CD4-positive, alpha-beta T cell treated with Interleukin-17A for 1 hour (primary cell): ENCODE measurements at regions not wholly inside any gene's neighbourhood (a gene's known extent, or its start where the extent isn't known, plus 50 kb on each side); places are given as distances from the start of the nearest gene placed in this dataset.

Experiments used
- DNase-seq: peaks from one replicate; pipeline ENCODE4 v3.0.0-alpha.2; 2020

DNA sequence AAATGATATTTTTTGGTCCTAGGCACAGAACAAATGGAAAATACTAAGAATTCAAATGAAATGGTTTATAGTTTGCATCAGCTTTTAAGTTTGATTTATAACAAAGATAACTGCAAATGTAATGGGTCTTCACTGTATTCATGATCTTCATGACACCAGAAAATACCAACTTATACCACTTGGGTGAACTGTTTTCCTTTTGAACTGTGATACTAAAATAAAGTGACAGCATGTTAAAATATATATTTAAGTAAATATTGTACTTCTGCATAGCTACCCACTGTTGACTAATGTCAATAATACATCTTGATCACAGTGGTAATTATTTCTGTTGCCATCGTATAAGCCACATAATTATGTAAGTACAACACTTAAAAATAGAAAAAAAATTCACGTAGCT, 442.0 kb upstream of the ANKRD30A start:
- no peak for DNase-seq

DNA sequence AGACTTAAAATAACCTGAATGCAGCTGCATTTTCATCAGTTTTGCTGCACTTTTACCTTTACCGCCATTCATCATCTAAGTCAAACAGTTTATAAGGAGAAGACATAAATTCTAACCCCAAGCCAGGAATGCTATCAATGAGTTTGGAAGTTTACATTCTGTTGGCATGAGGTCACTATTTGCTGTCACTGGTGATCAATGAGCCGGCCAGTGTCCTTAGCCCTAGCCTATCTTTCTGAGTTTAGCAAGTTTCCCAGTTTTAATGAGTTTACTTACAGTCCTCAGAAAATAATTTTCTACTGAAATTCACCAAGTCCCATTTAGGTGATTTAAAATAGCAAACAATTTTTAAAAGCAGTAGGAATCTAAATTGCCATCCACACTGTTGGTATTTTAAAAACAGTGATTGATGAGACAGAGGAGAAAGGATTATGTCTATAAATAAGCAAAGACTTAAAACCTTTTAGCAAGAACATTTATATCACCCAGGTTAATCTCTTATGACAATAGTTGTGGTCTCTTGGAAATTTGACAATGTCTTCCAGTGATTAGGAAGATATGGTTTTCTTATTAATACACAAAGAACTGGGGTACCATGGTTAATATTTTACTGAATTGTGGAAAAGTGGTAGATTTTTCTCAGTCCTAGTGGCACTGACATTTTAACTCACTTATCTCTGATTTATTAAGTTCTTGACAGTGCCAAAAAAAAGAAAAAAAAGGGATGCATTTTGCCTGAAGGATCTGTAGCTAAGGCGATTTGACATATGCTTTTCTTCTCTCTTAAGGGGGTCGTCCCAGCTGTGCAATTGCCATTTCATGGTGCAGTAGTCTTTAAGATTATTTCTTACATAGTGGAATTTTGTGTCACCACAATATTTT, 443.4 kb upstream of the ANKRD30A start:
- no peak for DNase-seq

DNA sequence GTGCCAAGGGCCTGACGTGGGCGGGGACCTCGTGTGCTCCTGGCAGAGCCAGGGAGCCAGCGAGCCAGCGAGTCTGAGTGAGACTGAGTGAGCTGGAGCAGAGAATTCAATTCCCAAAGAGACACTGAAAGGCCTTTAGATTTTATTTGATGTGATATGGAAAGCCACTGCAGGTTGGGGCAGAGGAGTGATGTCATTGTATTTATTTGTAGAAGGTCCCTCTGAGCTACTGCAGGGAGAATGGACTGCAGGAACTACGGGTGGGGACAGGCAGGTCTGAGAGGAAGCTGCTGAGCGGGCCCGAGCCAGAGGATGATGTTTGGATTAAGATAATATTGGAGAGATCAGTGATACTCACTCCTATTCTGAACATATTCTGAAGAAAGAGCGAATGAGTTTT, 445.8 kb upstream of the ANKRD30A start:
- DNase-seq, result no peak

DNA sequence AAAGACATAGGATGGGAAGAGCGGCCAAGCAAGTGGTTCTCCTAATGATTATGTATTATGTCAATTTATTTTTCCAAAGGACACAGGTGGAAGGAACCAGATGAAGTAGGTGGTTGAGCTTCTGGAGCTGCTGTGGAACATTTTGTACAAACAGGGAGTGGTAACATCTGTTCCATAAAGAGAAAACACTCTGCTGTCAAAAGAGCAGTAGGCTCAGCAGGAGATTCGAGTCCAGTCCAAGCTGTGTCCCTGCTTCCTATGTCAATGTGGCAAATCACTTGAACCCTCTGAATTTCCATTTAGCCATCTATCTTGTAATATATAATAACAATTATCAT, 448.0 kb upstream of the ANKRD30A start:
- DNase-seq, result no peak

DNA sequence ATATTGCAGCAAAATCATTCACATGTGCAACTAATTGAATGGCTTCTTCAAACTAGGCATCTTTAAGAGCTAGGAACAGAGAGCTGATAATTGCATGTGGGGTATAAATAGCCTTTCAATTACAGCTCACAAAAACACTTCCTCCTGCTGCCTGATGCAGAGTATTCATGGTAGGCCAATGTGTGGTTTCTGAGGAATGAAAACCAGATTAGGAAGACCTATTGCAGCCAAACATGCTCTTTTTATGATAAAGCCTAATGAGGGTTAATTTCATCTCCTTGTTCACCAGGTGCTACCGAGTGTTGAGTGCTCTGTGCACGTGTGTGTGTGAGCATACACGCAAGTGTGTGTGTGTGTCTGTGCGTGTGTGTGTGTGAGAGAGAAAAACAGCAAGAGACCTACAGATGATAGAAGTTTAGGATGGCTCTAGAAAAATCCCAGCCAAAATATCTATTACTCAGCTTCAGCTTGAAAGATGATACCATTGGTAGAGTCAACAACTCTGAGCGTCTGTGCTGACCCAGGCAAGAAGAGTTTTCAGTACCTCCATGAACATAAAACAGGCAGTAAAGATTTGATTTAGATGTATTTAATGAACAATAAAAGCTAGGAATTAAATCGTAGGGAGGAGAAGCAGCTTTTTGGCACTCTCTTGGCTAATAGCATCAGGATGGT, 448.5 kb upstream of the ANKRD30A start:
- no peak for DNase-seq

DNA sequence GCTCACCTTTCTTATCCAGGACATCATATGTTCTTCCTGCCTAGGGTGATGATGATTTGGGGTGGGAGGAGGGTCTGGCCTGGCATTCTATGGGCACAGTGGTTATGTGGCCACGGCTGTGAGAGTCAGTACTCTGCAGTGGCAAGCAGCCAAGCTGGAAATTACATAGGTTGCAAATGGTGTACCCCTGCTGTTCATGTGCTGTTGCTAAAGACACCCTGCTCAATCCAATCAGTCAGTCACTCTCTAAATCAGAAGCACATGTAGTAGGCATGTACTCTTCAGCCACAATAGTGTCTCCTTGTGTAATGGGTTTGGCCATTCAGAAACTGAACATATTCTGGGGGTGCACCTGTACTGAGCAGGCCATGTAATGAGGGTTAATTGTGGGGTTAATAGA, 449.1 kb upstream of the ANKRD30A start:
- DNase-seq, result no peak

DNA sequence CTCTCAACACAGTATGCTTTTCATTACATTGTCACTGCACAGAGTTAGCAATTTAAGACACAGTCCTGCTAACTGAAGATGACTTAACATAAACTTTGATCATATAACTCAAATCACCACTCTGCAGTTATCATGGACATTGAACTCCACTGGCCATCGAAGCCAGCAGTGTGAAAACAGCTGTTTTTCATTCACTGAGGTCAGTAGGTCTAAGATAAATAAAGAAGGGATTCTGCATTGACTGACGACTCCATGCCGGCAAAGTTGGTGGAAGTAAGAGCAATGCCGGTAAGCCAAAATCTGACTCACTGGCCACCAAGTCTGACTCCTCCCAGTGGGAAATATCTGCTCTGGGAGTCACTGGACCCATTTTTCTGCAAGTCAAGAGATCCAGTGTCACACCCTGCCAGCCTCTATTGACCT, 449.9 kb upstream of the ANKRD30A start:
- DNase-seq, result no peak

DNA sequence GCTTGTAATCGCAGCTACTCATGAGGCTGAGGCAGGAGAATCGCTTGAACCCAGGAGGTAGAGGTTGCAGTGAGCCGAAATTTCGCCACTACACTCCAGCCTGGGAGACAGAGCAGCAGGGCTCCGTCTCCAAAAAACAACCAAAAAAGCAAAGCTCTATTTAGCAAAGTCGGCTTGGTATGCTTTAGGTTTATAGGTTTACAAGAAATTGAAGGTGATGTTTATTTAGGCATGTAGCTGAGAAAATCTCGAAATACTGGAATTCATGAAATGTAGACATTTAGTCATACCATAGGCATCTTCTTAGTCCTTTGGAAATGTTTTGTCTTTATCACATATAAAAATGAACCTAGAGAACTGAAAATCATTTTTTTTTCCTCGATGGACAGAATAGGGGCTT, 453.8 kb upstream of the ANKRD30A start:
- no peak for DNase-seq

DNA sequence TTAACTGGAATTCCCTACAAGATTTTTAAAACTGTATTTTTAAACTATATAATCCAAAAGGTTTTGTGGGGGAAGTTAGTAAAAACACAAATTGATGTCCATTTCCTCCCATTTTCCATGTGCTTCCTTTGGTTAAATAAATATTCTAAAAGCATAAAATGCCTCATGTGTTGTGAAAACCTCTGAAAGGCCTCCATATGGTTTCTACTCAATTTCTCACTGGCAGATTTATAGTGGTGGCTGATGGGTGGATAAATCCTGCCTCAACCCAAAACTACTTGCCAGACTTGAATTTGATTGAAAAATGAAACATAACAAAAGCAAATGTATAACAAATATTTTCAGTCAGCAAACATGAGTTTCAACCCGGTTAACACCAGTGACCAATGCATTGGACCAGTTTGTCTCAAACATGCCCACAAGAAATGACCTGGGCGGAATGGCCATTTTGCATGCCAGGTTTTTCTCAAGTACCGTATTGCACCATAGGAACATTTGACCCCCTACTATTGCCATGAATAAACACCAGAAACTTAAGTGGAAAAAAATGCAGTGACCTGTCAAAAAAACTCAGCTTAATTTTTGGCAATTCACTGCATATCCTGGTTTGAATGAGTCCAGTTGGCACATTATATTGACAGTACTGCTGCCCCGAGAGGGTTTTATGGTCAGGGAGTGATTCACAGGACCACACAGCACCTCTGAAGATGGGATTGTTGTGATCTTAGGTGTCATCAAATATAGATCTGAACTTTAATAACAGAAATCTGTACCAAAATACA, 454.6 kb upstream of the ANKRD30A start:
- DNase-seq, result no peak

DNA sequence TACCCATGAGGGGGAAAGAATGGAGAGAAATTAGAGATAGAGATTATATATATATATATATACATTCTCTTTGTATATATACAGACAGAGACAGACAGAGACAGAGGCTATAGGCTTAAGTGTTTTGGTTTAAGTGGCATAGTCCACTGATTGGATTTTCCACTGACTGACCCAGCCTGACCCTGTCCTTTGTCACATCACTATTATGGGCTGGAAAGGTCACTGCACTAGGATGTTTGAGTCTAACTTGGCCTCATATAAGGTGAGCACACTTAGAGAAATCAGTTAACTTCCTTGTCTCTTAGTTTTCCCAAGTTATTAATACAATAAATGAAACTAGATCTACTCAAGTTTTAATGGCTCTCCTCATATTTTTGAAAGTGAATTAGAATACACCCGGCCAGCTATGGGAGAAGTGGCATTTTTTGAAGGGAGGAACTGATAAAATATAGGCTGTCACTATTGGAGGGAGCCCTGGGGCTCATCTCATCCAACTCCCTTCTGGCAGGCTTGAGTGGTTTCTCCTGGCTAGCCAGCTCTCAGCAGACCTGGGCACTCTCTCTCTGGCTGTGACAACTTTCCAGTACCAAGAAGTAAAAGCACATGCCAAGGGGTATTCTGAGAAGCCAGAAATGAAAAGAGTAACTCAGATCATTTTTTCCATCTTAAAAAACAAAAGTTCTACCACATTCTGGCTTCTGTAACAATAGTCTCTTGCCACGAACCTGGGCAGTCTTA, 455.6 kb upstream of the ANKRD30A start:
- no peak for DNase-seq

DNA sequence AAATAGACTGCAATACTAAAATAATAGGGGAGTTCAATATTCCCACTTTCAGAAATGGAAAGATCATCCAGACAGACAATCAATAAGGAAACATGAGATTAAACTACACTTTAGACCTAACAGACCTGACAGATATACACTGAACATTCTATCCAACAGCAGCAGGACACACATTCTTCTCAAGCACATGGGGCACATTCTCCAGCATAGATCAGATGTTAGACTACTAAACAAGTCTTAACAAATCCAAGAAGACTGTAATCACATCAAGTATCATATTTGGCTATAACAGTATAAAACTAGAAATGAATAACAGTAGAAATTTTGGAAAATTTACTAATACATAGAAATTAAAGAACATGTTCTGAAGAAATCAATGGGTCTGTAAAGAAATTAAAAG, 458.9 kb upstream of the ANKRD30A start:
- no peak for DNase-seq

DNA sequence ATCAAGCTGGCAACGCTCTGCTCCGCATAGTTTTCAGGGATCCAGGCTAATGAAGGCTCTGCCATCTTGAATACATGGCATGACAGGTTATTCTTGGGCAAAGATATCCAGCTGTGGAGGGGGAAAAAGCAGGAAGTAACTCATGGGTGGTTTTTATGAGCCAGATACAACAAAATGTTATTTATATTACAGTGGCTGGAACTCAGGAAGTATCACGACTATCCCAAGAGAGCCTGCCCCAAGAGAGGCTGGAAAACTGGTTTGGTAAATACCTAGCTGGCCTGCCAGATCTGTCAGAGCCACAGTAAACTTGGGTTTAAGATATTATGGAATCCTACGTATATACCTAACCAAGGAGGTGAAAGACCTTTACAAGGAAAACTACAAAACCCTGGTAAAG, 462.8 kb upstream of the ANKRD30A start:
- DNase-seq, result no peak

DNA sequence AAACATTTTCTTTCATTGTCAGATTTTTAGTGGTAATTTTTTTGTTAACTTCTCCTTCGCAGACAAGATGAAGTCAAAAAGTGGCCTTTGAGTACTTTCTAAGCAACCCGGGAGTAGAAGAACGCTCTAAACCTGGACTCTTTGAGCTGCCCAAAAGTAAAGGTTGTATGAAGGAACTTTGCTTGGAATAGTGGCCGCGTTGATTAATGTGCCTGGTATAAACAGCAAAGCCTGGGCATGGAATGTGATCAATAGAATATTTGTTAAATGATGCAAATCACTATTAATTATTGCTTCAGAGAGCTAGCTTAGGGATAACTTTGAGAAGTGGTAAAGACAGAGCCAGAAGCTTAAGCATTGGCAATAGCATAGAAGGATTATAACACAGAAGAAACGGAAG, 475.1 kb upstream of the ANKRD30A start:
- no peak for DNase-seq

DNA sequence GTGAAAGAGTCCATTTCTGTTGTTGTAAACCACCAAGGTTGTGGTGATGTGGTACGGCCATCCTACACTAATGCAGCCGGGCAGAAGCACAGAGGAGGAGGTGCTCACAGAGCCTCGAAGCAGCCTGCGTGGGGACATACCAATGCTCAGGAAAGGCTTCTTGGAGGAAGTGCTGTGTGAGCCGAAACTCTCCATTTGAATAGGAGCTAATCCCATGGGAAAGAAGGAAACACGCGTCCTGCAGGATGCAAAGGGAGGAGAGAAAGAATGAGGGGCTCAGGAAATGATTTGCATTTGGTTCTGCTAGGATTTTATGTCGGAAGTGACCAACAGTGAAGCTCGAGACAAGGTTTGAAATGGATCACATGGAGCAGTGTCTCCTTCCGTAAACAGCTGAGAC, 477.9 kb upstream of the ANKRD30A start:
- no peak for DNase-seq

DNA sequence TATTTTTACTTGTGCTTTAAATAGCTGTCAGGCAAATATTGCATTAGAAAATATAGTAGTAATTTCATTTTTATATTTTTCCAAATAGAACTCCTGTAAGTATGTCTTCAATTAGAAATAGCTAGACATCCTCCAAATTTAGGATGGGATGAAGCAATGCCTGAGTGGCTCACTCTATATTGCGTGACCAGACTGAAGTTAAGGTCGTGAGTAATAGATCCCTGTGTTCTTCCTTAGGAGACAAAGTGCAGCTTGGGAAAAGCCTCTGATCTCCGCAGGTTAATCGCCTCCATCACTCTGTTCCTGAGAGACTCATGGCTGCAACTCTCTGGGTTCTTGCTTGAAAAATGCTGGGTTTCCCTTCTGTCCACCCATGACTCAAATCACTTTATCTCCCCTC, 484.8 kb upstream of the ANKRD30A start:
- DNase-seq, result no peak

DNA sequence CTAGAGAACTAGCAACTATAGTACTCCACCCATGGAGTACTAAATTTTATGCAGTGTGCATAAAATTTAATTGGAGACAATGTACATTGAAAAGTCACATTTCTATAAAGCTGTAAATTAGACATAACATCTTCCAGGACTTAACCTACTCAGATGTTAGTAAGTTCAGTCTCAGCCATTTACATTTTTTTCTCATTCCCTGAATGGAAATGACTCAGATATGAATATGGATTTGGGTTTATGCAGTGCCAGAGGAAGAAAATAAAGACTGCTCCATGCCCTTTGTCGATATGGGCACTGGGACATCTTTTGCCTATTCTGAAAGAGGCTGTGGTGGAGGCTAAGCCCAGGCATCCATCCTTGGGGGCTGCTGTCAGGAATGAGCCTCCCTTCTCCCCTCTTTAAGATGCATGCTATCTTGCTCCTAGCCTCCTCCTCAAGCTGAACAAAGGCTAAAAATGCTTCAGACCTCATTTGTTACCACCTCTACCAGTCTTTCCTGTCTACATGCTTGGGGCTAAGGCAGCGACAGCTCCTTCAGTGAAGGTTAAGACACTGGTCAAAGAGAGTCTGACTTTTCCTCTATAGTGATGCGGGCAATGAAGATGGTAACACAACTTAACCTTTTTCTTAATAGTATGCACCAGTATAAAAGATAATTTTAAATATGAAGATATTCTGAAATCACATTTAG, 486.8 kb upstream of the ANKRD30A start:
- no peak for DNase-seq

DNA sequence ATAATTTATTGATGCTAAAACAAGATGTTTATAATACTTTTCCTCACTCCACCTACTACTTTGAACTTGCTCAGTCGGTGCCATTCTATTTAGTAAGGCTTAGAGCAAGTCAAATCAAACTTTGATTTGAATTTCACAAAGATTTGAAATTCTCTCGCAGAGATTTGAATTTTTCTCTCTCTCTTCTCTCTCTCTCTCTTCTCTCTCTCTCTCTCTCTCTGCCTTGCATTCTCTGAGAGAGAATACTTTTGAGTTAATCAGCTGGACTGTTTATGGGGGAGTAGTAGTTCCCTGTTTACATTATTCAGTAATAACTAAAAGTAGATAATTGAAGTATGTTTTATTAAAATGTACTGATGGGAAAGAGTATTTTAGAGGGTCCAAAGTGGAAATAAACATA, 488.5 kb upstream of the ANKRD30A start:
- DNase-seq, result no peak

DNA sequence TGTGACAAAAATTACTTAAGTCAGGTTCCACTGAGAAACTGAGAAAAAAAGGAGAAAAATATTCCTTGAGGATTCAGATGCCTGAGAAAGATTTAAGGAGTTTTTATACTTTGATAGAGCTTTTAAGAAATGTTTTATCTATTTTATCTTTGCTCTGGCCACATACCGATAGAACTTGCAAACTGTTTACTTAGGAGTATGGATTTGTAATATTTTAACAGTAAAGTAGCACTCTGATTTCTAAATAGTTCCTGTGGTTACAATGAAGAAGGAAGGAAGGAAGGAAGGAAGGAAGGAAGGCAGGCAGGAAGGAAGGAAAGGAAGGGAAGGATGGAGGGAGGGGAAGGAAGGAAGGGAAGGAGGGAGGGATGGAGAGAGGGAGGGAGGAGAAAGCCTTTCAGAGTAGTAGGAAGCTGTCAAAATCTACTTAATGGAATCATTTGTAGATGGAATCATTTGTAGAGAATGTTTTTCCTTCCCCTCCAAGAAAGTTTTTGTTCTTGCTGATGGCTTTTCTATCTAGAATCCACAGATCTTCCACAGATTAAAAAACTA, 489.0 kb upstream of the ANKRD30A start:
- DNase-seq, result no peak

DNA sequence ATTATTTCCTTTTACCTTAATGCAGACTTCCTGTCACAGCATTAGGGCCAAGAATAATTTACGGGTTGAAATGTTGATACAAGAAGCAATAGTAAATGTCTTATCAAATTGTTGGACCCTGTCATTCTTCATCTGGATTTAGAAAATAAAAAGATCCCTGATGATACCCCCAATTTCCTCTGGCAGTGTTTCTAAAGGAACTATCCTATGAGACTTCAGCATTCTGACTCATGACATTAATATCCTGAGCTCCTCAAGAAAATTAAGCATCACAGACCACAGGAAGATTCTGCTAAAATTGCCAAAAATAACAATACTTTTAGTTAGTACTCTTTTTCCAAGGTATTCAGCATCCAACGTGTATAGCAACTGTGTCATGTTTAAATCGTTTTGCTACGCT, 490.5 kb upstream of the ANKRD30A start:
- DNase-seq, result no peak

DNA sequence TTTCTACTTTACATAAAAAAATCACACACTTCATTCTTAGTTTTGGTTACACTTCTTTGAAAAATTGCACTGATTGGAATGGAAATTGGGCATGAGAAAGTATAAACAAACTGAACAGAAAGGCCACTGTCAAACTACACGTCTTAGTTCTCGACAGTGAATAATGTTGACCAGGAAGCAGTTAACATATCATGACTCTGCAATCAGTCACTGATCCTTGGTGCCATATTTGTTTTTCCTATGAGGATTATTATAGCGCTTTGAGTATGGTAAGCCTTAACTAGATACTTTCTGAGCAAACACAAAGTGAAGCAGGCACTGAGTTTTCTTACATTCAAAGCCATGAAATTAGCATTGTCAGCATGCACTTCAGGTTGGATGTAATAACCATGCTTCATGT, 495.1 kb upstream of the ANKRD30A start:
- DNase-seq, result no peak

DNA sequence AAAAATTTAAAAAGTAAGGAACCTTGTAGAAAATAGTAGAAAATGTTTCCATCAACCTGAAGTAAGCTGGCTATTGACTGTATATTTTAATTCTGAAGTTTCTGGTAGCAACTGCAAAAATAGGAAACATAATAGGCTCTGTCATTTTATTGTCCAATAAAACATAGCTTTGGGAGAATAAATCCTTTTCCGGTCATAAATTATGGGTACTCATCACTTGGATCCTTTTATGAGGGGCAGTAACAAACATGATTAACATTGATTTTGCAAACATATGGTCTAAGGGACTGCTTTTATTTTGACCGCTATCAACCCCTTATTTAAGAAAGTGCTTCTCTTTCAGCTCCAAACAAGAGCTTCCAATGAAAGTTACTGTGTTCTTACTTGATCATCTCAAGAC, 495.9 kb upstream of the ANKRD30A start:
- no peak for DNase-seq

DNA sequence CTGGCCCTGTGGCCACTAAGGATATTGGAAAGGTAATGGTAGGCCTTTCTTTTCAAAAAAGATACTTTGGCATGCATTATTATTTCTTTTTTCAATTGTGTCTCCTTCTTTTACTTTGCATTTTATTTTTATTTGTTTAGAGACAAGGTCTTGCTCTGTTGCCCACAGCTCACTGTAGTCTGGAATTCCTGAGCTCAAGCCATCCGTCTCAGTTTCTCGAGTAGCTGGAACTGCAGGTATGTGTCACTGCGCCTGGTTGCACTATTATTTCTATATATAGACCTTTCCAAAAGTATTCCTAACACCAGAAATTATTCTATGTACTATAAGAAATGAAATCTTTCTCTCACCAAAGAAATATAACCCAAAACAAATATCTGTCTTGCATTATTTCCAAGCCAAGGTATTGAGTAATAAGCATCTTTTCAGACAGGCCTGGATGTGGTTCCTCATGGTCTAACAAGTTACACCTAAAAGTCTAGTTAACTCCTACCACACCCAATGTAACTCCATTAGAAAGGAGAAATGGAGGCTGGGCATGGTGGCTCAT, 500.8 kb upstream of the ANKRD30A start:
- no peak for DNase-seq
